Dermis microvascular lymphatic vessel endothelial cell (primary cell): ENCODE measurements at regions not wholly inside any gene's neighbourhood (a gene's known extent, or its start where the extent isn't known, plus 50 kb on each side); places are given as distances from the start of the nearest gene placed in this dataset.
"Not testable (repeated sequence)": the region's sequence is repeated elsewhere in the genome, so short reads cannot be mapped to it uniquely, and the experiment has no call there.

Source experiments
- DNase-seq, 2 donors: peaks; one replicate each; pipeline versions ENCODE4 v3.0.0 to v3.0.0-alpha.2; 2010; ENCODE audit warnings: low read depth in 2 of 2

DNA sequence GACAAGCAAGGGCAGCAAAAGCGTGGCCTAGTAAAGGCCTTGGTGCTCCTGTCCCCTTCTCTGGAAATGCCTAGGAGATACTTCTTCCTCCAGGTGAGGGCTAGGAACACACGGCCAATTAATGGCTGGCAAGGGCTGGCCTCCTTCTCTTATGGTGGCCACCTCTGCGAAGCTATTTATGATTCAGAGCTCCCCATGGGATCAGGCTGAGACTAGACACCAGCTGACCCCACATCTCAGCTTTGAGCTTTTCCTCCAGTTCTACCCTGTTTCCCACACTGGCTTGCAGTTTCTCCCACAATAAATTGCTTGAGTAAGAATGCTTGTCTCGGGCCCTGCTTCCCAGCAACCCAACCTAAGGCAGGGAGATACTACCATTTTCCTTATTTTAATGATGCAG lies 53.7 kb downstream of the CAMK2N1 start:
- no peak for DNase-seq

DNA sequence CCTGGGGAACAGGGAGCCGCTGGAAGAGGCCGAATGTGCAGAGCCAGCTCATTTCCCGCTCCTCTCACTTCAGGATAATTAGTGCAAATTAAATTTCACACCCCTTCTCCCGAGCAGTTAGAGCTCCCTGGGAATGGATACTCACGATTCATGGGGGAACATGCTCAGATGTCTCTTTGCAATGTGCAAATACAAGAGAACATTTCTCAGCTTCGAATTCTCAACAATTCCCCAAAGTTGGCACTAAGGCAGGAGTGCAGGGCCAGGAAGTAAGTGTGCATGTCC lies 54.9 kb downstream of the CAMK2N1 start:
- no peak for DNase-seq

DNA sequence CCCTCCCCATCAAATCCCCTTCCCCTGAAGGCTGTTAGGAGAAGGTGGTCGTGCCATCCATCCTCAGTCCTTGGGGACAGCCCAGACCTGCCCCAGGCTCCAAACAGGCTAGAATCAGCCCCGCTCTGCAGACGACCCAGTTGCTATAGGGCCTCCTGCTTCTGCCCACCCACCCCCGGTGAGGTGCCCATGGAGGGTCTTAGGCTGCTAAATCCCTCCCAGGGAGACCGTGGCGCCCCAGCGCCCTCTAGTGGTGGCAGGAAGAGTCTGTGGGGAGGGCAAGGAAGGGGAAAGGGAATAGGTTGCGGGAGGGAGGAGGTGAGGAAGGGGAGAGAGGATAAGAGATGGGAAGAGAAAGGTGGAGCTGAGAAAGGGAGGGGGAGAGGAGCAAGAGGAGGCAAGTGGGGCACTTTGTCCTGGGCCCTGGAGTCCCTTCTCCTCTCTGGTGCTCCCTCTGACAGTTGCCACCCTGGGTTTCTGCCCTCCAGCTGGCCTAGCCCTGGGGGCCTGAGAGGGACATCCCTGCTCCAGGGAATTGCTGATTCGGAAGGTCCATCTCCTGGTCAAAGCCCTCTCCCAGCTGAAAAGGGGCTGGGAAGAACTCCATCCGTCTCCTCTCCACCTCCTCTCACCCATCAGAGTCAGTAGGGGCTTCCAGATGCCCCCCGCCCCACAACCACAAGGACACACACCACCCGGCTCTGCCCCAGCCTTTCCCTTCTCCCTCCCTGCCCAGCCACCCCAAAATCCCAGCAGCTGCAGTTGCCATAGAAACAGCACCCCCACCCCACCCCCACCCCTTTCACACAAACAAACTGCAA lies 55.4 kb downstream of the CAMK2N1 start:
- DNase-seq: peak in 1 of 2 donors; percentile 25

DNA sequence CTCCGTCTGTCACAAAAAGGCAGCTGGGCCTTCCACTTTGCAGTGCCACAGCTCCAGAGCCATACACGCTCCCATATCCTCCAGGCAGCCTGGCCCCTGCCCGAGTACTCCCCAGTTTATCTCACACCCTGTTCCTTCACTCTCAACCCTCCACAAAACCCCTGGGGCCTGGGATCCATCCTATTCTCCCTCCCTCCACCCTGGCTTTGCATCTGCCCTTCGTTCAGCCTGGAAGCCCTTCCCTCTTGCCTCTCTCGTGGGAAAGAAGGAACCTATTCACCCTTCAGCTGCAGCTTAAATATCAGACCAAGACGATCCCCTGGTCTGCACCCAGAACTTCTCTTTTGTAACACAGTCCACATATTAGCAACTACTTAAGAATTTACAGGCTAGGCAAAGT lies 56.7 kb downstream of the CAMK2N1 start:
- no peak for DNase-seq

DNA sequence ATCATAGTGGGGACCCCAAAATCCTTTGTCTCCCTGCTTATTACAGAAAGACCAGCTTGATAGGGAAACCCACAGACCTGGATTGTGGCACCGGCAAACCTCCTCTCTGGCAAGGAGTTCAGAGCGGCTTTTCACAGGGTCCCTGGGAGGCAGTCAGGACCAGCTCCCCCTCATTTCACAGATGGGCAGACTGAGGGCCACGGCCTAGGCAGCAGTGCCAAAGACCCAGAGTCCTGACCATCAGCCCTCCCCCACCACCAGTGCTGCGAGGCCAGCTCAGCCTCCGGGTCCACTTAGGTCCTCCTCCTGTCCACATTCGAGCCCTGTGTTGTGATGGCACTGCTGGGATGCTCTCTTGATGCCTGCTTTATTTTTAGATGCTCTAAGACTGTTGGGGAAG lies 57.2 kb downstream of the CAMK2N1 start:
- no peak for DNase-seq

DNA sequence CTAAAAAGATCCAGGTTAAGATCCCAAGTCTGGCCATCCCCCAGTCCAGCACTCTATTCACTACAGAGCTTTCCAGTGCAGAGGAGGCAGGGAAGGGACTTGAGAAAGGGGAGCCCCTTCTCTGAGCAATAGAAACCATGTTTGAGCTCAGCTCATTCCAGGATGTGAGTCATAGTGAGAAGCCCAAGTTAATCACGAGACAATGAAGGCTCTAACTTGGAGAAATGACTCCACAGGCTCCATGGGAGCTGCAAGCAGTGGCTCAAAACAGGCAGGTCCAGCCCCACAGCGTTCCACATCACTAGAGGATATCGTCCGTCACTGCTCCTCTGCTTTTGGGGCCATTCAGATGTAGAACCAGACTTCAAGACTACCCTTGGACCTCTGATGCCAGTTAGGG lies 59.1 kb downstream of the CAMK2N1 start:
- peak in 1 of 2 donors; percentile 76 for DNase-seq

DNA sequence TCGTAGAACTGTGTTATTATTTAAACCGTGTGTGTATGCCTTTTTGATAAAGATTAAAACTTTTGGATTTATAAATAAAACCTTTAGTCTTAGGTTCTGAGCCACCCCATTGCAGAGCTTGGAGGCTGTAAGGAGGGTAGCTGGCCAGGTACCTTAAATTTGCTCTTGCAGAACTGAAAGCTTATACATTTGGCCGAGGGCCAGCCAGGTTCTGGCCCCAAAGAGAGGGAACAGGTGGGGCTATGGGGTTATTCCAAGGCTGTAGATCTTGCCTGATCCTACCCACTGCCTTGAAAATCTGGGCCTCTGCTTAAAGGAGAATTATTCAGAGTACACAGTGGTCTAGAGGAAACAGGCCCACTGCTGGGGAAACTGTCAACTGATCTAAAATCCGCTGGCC lies 59.6 kb downstream of the CAMK2N1 start:
- DNase-seq: no peak

DNA sequence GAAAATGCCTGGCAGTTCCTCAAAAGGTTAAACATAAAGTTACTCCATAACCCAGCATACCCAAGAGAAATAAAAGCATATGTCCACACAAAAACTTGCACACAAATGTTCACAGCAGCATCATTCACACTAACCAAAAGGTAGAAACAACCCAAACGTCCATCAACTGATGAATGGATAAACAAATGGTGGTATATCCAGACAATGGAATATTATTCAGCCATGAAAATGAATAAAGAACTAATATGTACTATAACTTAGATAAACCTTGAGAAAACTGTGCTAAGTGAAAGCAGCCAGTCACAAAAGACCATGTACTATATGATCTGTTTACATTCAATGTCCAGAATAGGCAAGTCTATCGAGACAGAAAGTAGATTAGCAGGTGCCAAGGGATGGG lies 60.4 kb downstream of the CAMK2N1 start:
- no peak for DNase-seq

DNA sequence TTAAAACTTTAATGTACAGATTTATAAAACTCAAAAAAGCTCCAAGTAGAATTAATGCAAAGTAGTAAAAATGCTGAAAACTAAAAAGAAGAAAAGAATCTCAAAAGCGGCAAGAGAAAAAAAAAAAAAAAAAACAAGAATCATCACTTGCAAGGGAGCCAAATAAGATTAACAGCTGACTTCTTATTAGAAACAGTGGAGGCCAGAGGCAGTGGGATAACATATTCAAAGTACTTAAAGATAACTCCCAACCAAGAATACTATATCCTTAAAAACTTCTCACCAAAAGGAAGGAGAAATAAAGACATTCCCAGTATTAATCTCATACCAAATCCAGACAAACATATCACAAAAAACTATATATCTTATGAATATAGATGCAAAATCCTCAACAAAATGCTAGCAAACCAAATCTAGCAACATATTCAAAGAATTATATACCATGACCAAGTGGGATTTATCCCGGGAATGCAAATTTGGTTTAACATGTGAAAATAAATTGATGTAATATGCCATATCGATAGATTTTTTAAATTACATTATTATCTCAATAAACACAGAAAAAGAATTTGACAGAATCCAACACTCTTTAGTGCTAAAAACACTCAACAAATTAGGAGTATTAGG lies 62.7 kb downstream of the CAMK2N1 start:
- DNase-seq: no peak

DNA sequence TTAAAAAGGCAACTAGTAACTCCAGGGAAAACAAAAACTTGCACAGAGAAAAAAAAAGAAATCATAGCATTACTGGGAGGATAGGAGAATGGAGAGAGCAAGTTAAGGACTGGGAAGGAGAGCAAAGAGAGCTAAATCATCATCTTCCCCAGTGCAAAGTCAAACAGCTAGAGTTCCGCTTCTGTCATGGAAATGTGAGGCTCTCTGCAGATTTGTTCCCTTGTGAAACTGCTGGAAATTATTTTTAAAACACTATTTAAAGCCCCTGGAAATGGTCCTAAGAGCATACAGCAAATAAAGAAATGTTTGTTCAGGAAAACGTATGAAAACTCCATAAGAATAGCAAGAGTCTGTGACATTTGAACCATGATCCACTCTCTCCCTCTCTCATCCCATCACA lies 64.6 kb downstream of the CAMK2N1 start:
- DNase-seq: no peak

DNA sequence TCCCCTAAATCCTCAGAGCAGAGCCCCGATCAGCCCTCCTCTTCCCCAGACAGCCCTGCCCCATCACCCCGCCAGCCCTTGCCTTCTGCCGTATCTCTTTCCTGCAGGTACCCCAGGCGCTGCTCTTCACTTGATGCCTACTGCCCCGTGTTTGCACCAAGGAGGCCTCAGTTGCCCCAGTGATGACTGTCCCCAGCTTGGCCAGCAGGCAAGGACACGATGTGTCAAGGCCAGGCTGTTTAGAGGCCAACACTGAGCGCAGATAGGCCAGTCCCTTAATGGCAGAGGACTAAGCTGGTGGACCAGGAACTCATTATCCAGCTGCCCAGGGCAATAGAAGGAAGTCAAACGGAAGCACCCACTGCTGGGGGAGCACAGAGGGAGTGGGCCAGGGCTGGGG lies 68.4 kb downstream of the CAMK2N1 start:
- DNase-seq: no peak

DNA sequence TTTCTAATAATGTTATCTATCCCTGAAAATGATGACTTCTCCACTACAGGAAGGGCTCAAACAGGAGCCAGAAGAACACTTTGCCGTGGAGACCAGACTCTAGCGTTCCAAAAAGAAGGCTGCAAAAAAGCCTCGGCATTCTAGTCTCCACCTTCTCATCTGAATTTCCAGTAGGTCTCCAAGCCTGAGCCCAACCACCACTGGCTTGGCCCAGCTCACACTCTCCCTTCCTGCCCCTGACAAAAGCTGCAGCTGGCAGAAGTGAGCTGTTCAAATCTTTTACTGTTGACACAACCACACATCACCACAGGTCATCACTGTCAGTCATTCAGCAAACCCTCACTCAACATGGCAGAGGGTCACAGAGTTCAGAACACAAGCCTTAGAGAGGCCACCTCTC lies 69.3 kb downstream of the CAMK2N1 start:
- DNase-seq: peak in 1 of 2 donors; percentile 6

DNA sequence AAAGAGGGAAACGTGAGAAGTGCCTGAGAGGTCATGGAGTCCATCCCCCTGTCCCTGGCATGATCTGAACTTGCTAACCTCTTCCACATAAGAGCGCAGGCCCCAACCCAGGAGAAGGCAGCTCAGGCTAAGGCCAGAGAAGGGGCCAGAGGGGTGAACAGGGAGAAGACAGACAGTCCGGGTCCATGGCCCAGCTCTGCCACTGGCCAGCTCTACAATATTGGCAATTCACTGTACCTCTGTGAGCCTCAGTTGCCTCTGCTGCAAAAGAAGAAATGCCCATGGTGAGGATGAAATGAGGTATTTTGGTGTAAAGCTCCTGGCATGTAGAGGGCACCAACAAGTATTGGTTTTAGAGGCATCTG lies 72.3 kb downstream of the CAMK2N1 start:
- no peak for DNase-seq

DNA sequence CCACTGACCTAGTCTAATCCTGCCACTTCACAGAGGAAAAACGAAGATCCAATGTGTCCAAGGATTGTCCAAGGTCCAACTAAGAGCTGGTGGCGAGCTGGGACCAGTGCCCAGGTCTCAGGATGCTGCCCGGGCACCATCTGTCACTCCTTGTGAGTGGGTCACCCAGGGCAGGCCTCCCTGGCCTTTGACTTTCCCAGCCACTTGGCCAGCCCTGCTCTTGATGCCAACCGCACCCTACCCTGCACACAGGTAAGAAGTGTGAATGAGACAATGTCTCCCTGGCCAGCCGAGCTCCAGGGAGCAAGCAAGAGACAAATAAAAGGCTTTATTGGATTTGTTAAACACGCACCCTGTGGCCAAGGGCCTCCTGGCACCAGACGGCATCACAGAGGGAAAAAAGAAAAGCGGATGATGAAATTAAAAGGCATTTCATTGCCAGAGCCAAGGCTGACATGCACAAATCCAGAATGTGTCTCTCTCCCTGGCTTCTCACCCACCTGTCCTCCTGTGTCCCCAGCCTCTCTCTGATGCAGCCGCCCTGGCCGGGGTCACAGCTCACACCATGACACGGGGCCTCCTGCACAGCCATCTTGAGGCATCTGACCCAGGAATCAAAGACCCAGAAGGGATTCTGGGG lies 72.8 kb downstream of the CAMK2N1 start:
- DNase-seq: no peak

DNA sequence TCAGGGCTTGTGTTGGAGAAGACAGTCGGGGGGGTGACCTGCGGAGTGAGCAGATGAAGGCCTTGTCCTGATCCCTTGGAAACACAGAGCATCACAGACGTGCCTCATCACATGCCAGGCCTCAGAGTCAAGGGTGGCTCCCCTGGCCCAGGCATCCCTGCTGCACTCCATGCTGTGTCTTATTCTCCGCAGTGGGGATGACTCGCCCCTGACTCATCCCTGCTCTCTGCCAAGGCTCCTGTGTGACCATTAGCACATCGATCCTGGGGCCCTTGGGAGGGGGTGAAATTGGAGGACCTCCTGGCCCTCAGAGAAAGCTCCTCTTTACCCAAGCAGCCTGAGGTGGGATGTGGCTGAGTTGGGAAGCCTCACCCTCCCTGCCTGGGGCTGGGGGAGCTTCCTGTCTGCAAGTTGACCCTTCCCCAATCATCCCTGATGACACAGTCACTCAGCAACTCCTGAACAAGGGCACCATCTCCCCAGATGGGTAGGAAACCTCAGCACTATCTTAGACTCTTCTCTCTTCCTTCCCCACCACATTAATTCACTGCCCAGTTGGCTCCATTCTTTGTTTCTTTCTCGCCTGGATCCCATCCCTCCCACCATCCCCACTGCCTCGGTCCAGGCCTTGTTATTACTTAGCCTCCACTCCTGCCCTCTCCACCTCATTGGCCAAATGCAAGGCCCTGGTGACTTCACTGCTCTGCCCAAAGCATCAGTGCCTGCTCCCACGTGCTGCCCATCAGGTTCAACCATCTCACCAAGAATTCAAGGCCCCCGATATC lies 74.6 kb downstream of the CAMK2N1 start:
- DNase-seq: peak in 1 of 2 donors; percentile 45

DNA sequence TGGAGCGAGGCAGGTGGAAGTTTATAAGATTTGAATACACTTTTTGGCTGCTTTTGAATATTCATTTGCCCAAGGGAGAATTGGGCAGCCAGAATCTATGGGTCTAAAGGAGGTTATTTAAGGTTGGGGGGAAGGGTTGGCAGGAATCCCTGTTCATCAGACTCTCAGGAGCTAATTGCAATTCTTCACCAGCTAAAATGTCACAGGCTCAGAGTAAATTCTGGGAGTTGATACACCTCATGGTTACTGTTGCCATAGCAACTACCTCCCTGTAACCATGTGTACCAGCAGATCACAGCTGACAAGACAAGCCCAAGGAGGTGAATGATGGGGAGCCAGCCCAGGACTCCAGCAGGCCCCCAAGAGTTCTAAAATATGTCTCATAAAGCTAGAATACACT lies 75.5 kb downstream of the CAMK2N1 start:
- DNase-seq: no peak

DNA sequence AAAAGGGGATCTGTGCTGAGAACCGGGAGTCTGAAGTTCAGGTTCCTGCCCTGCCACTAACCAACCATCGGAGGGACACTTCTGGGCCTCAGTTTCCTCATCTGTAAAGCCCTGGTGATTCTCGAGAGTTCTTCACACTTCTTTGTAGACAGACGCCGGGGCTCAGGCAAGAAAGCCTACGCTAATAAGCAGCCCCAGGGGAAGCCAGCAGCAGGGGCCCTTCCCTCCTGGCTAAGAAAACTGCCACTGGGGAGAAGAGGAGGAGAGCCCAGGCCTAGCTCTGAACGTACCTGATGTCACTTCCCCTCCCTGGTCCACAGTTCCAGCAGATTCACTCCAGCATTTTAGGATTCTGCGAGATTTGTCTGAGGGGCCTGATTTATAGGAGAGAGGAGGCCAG lies 76.0 kb downstream of the CAMK2N1 start:
- no peak for DNase-seq

DNA sequence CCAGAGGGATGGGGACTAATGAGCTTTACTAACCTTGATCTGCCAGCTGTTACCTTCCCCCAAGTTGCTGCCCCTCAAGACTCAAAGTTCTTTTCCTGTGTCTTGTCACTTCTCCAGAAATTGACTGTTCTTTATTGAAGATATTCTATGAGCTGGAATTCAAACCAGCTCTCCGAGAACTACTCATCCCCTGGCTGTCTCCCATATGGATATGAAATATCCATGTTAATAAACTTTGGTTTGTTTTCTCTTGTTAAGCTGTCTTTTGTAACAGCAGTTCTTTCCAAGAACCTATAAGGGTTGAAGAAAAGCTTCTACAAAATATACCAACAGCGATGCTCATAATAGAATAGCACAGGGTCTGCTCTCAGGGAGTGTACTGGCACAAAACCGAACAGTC lies 77.0 kb downstream of the CAMK2N1 start:
- no peak for DNase-seq

DNA sequence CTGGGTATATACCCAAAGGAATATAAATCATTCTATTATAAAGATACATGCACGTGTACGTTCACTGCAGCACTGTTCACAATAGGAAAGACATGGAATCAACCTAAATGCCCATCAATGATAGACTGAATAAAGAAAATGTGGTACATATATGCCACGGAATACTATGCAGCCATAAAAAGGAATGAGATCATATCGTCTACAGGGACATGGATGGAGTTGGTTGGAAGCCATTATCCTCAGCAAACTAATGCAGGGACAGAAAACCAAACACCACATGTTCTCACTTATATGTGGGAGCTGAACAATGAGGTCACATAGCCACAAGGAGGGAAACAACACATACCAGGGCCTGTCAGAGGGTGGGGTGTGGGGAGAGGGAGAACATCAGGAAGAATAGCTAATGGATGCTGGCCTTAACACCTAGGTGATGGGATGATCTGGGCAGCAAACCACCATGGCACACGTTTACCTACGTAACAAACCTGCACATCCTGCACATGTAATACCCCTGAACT lies 77.8 kb downstream of the CAMK2N1 start:
- DNase-seq: not testable (repeated sequence)

DNA sequence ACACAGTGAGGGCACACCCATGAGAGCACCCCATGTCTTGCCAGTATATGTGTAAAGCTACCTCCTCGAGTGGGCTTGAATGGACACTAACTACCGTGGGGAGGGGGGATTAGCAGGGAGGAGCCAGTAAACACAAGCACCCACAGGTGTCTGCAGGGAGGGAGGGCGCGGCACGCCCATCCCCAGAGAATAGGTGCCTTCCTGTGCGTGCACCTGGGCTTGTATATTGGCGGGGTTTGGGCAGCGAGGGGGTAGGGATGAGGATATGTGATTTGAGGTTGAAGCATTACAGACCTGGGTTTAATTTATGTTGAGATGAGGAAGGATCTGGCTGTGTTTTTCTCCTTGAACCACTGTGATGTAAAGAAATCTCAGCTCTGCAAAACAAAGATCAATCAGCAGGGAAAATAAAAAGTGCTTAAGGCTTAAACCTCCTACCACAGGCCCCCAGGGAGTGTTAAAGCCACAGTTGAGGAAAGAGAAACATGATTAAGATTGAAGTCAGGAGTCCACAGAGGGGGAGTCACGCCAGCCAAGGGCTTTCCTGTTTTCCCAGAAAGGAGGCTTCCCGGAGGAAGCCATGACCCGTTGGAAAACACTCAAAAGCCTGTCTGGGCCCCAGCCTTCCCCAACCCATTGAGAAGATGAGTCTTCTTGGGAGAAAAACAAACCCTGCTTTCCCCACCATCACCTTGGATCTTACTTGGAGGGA lies 80.0 kb downstream of the CAMK2N1 start:
- DNase-seq: peak in 1 of 2 donors; percentile 82

DNA sequence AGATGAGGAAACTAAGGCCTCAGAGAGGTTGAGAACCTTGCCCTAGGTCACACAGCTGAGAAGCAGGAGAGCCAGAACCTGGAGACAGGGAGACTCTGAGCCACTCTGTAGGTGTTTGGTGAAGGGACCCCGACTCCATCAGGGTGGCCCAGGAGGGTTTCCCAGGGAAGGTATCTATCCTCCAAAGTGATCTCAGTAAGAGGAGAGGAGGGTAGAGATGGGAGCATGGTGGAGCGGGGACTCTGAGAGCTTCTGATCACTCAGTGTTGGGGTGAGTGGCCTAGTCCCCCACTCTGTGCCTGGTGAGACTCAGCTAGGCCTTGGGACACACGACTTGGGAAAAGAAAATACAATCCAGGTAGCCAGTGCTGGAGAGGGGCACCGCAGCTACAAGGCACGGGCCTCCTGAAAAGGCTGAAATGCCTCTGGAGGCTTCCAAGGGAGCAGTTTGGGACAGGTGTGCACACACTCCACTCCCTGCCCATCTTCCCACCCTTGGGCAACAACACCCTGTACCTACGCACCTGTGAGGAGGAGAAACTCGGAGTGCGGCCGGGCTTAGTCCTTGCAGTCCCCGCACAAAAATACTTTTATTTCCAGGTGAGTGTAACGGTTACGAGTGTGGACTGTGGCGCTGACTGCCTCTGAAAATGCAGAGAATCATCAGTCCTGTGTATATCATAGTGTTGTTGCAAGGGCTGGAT lies 80.8 kb downstream of the CAMK2N1 start:
- no peak for DNase-seq
